ENCODE measurements at regions not wholly inside any gene's neighbourhood (a gene's known extent, or its start where the extent isn't known, plus 50 kb on each side); places are given as distances from the start of the nearest gene placed in this dataset.

GRCh38 chr12:93944911-93945310 lies 203.5 kb upstream of the PLXNC1 start:
- no peak for DNase-seq (ENCODE audit: low read depth in 2 of 2)

GRCh38 chr12:93946542-93947150 lies 201.7 kb upstream of the PLXNC1 start:
- no peak for DNase-seq (ENCODE audit: low read depth in 2 of 2)

- DNase-seq (ENCODE audit: low read depth in 2 of 2): no peak
Measured at GRCh38 chr12:93947486-93947885, 200.9 kb upstream of the PLXNC1 start.

GRCh38 chr12:93950311-93950710 lies 198.1 kb upstream of the PLXNC1 start:
- no peak for DNase-seq (ENCODE audit: low read depth in 2 of 2)

- no peak for DNase-seq (ENCODE audit: low read depth in 2 of 2)
Measured at GRCh38 chr12:93954166-93955112, 193.9 kb upstream of the PLXNC1 start.

GRCh38 chr12:93956551-93956950 lies 191.8 kb upstream of the PLXNC1 start:
- no peak for DNase-seq (ENCODE audit: low read depth in 2 of 2)

- no peak for DNase-seq (ENCODE audit: low read depth in 2 of 2)
Measured at GRCh38 chr12:93957168-93957567, 191.2 kb upstream of the PLXNC1 start.

GRCh38 chr12:93957870-93958269 lies 190.5 kb upstream of the PLXNC1 start:
- DNase-seq (ENCODE audit: low read depth in 2 of 2): no peak

- no peak for DNase-seq (ENCODE audit: low read depth in 2 of 2)
Measured at GRCh38 chr12:93959657-93960056, 188.7 kb upstream of the PLXNC1 start.

GRCh38 chr12:93960521-93960920 lies 187.9 kb upstream of the PLXNC1 start:
- no peak for DNase-seq (ENCODE audit: low read depth in 2 of 2)

GRCh38 chr12:93962336-93962735 lies 186.0 kb upstream of the PLXNC1 start:
- no peak for DNase-seq (ENCODE audit: low read depth in 2 of 2)

GRCh38 chr12:93964936-93965335 lies 183.4 kb upstream of the PLXNC1 start:
- no peak for DNase-seq (ENCODE audit: low read depth in 2 of 2)

GRCh38 chr12:93966516-93967133 lies 181.8 kb upstream of the PLXNC1 start:
- no peak for DNase-seq (ENCODE audit: low read depth in 2 of 2)

- no peak for DNase-seq (ENCODE audit: low read depth in 2 of 2)
Measured at GRCh38 chr12:93967454-93967853, 180.9 kb upstream of the PLXNC1 start.

- DNase-seq (ENCODE audit: low read depth in 2 of 2): no peak
Measured at GRCh38 chr12:93968536-93969285, 179.7 kb upstream of the PLXNC1 start.

GRCh38 chr12:93970900-93971688 lies 177.3 kb upstream of the PLXNC1 start:
- DNase-seq (ENCODE audit: low read depth in 2 of 2): no peak

GRCh38 chr12:93972411-93973208 lies 175.8 kb upstream of the PLXNC1 start:
- DNase-seq (ENCODE audit: low read depth in 2 of 2): no peak

GRCh38 chr12:93974252-93974651 lies 174.1 kb upstream of the PLXNC1 start:
- DNase-seq (ENCODE audit: low read depth in 2 of 2): no peak

GRCh38 chr12:93976024-93976423 lies 172.4 kb upstream of the PLXNC1 start:
- DNase-seq (ENCODE audit: low read depth in 2 of 2): no peak

- no peak for DNase-seq (ENCODE audit: low read depth in 2 of 2)
Measured at GRCh38 chr12:93977081-93977480, 171.3 kb upstream of the PLXNC1 start.

Measured in stimulated activated CD4-positive, alpha-beta T cell treated with anti-CD3 and anti-CD28 coated beads, Interleukin-15, amount 100 ng/mL, for 48 hours (primary cell).